CD4-positive, alpha-beta T cell treated with Interleukin-17A for 4 hours (primary cell): ENCODE measurements at regions not wholly inside any gene's neighbourhood (a gene's known extent, or its start where the extent isn't known, plus 50 kb on each side); places are given as distances from the start of the nearest gene placed in this dataset.
A peak's percentile ranks its signal among the peaks of the same experiment; 100 is the strongest.

Experiments
- DNase-seq: peaks from one replicate; pipeline ENCODE4 v3.0.0-alpha.2; 2020; ENCODE audit warnings: mixed read lengths

GRCh38 chr15:70488002-70488605 lies 275.3 kb downstream of the UACA start:
- peak; percentile 82 for DNase-seq

GRCh38 chr15:70487387-70487740 lies 276.0 kb downstream of the UACA start:
- DNase-seq, result no peak

GRCh38 chr15:70486451-70487386 lies 276.6 kb downstream of the UACA start:
- peak; percentile 54 for DNase-seq

- DNase-seq, result no peak
Measured at GRCh38 chr15:70486012-70486411, 277.3 kb downstream of the UACA start.

- DNase-seq, result no peak
Measured at GRCh38 chr15:70484993-70485392, 278.4 kb downstream of the UACA start.

GRCh38 chr15:70483513-70483912 lies 279.8 kb downstream of the UACA start:
- DNase-seq, result no peak

GRCh38 chr15:70480196-70480856 lies 283.0 kb downstream of the UACA start:
- DNase-seq, result peak; percentile 60

- DNase-seq, result no peak
Measured at GRCh38 chr15:70479785-70480184, 283.6 kb downstream of the UACA start.

- no peak for DNase-seq
Measured at GRCh38 chr15:70479056-70479455, 284.3 kb downstream of the UACA start.

GRCh38 chr15:70478251-70478990 lies 284.9 kb downstream of the UACA start:
- no peak for DNase-seq

- no peak for DNase-seq
Measured at GRCh38 chr15:70477750-70478250, 285.6 kb downstream of the UACA start.

- DNase-seq, result no peak
Measured at GRCh38 chr15:70476441-70476840, 286.9 kb downstream of the UACA start.

GRCh38 chr15:70475921-70476320 lies 287.4 kb downstream of the UACA start:
- no peak for DNase-seq

- DNase-seq, result no peak
Measured at GRCh38 chr15:70475407-70475781, 288.0 kb downstream of the UACA start.

- DNase-seq, result peak; percentile 63
Measured at GRCh38 chr15:70474471-70475406, 288.6 kb downstream of the UACA start.

- no peak for DNase-seq
Measured at GRCh38 chr15:70473581-70474370, 289.6 kb downstream of the UACA start.

- no peak for DNase-seq
Measured at GRCh38 chr15:70471517-70471916, 291.8 kb downstream of the UACA start.

GRCh38 chr15:70470556-70471191 lies 292.7 kb downstream of the UACA start:
- DNase-seq, result no peak

- DNase-seq, result no peak
Measured at GRCh38 chr15:70469651-70470555, 293.5 kb downstream of the UACA start.
